ENCODE measurements at regions not wholly inside any gene's neighbourhood (a gene's known extent, or its start where the extent isn't known, plus 50 kb on each side); places are given as distances from the start of the nearest gene placed in this dataset.

DNA sequence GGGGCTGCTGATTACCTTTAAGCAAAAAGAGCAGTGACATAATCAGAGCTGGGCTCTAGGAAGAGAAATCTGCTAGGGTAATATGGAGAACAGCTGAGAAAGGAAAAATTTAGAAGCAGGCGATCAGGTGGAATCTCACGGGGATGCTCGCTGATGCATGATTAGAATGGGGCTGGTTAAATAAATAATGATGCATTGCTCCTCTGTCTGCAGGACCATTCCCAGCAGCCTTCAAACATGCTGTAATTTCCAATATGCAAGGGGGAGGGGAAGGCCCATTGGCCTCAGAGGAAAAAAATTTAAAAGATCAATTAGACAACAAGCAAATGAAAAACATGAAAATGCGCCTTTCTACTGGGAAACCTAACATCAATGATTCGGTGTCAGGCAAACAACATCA lies 65.6 kb upstream of the C10orf90 start:
- TF ChIP-seq, protein P1, sequence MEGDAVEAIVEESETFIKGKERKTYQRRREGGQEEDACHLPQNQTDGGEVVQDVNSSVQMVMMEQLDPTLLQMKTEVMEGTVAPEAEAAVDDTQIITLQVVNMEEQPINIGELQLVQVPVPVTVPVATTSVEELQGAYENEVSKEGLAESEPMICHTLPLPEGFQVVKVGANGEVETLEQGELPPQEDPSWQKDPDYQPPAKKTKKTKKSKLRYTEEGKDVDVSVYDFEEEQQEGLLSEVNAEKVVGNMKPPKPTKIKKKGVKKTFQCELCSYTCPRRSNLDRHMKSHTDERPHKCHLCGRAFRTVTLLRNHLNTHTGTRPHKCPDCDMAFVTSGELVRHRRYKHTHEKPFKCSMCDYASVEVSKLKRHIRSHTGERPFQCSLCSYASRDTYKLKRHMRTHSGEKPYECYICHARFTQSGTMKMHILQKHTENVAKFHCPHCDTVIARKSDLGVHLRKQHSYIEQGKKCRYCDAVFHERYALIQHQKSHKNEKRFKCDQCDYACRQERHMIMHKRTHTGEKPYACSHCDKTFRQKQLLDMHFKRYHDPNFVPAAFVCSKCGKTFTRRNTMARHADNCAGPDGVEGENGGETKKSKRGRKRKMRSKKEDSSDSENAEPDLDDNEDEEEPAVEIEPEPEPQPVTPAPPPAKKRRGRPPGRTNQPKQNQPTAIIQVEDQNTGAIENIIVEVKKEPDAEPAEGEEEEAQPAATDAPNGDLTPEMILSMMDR (IDR thresholded peaks at IDR 0.05): no peak
- no peak for TF ChIP-seq POLR2A (IDR thresholded peaks at IDR 0.05)

Measured in testis (tissue), 2 donors.